B cell (primary cell): ENCODE measurements at regions not wholly inside any gene's neighbourhood (a gene's known extent, or its start where the extent isn't known, plus 50 kb on each side); places are given as distances from the start of the nearest gene placed in this dataset.

Source experiments
- CTCF ChIP-seq: fragments of 200-600 bp; IDR thresholded peaks from one replicate; pipeline ENCODE4 v1.8.0; 2022; ENCODE audit warnings: antibody characterized with exemption, mild to moderate bottlenecking
- EZH2 ChIP-seq: IDR thresholded peaks from 2 replicates; pipeline ENCODE4 v1.6.1; 2012; ENCODE audit warnings: borderline replicate concordance, low read depth, mild to moderate bottlenecking, moderate library complexity, low read length; ENCODE audit not compliant: insufficient read depth, poor library complexity, severe bottlenecking

- TF ChIP-seq CTCF: no peak
- no peak for TF ChIP-seq EZH2
Observed at GRCh38 chr1:198007011-198007410, 89.8 kb downstream of the LHX9 start.
